ENCODE measurements at regions not wholly inside any gene's neighbourhood (a gene's known extent, or its start where the extent isn't known, plus 50 kb on each side); places are given as distances from the start of the nearest gene placed in this dataset.

DNA sequence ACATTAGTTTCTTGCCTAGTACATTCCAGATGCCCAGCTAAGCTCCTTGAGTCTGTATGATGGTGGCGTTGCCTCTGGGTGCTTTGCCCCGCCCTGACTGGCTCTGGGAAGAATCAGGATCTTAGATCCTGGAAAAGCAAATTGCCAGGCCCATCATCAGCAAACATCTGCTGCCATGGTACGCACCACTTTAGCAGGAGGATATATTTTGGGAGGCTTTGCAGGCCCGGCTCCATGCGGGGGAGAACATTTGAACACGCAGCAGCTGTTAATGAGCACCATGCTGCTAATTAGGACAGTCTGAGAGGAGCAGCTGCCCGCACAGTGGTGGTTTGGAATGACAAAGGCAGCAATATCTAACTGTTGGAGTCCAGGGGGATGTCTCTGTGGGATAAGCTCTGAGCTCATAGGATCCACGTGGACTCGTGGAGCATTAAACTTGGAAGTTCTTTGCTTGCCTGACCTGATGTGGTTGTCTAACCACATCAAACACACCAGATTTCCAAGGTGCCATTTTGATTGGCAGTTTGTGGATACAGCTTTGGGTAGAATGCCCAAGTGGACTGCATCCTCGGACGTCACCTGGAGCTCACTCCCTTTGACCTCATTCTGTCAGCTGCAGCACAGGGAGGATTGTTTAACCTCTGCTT is 217.0 kb upstream of the ZBED5 start:
- TF ChIP-seq CTCF (IDR thresholded peaks at IDR 0.05) (no peak), POLR2A (IDR thresholded peaks at IDR 0.05) (no peak)
